HepG2 (cell line): ENCODE measurements at regions not wholly inside any gene's neighbourhood (a gene's known extent, or its start where the extent isn't known, plus 50 kb on each side); places are given as distances from the start of the nearest gene placed in this dataset.

Source experiments
- ATAC-seq: fragments of 200-7000 bp; cut with Tn5 transposase; 3 replicates; pipeline ENCODE4 v1.9.1; 2020; ENCODE audit warnings: mild to moderate bottlenecking, moderate library complexity
- BruUV-seq: library from RNA; stranded (reverse); fragments of 400-500 nt; replicated peaks from 2 replicates; lab custom pipeline; 2021; lab: Mats Ljungman, UMichigan
- CTCF ChIA-PET: fragments of 300-600 bp; formaldehyde crosslinking; extraction: SDS; loops from one replicate; lab custom pipeline; 2021; ENCODE audit warnings: low total read pairs, inconsistent platforms, low intra/inter-chr PET ratio; lab: Yijun Ruan, JAX
- POLR2A ChIA-PET: fragments of 350-600 bp; sonication (Branson Sonifier 250); formaldehyde crosslinking; loops from one replicate; lab custom pipeline; 2020; ENCODE audit warnings: antibody characterized with exemption, inconsistent platforms; lab: Yijun Ruan, JAX
- DNase-seq: peaks from one replicate; pipeline ENCODE4 v3.0.0-alpha.2; 2015; ENCODE audit warnings: low spot score
- FAIRE-seq: peaks from 3 replicates; lab custom pipeline; 2011; peaks lifted over from hg19 to GRCh38; lab: Jason Lieb, UNC
- H2AFZ ChIP-seq: one replicate; pipeline ENCODE4 v1.6.1; 2011; ENCODE audit warnings: low read length, inconsistent platforms
- H3K27ac ChIP-seq: fragments of 300-600 bp; 3 replicates; pipeline ENCODE4 v1.8.0; 2011; ENCODE audit warnings: mixed run types, mild to moderate bottlenecking, mixed read lengths, low read length, inconsistent platforms; ENCODE audit not compliant: insufficient read depth; ENCODE audit errors: extremely low read length
- H3K27me3 ChIP-seq, 2 experiments: fragments of 200-600 bp in 1 of 2; 2 replicates in 1 of 2; 3 replicates in 1 of 2; pipeline versions ENCODE4 v1.6.0 to v1.8.0; 2011; ENCODE audit warnings: low read length in 2 of 2, mild to moderate bottlenecking in 2 of 2, moderate library complexity in 2 of 2, inconsistent platforms in 1 of 2; ENCODE audit not compliant: insufficient read depth in 2 of 2, control insufficient read depth in 1 of 2
- H3K36me3 ChIP-seq, 2 experiments: fragments of 200-600 bp in 1 of 2; replicated peaks in 1 of 2; 2 replicates in 1 of 2; 3 replicates in 1 of 2; pipeline versions ENCODE4 v1.5.1 to v1.8.0; 2011; ENCODE audit warnings: low read length in 2 of 2, inconsistent platforms in 1 of 2; ENCODE audit not compliant: insufficient read depth in 2 of 2, control insufficient read depth in 1 of 2
- H3K4me1 ChIP-seq: 2 replicates; pipeline ENCODE4 v1.5.1; 2012; ENCODE audit warnings: low read length, inconsistent platforms; ENCODE audit not compliant: insufficient read depth
- H3K4me2 ChIP-seq: 2 replicates; pipeline ENCODE4 v1.6.0; 2011; ENCODE audit warnings: low read depth, low read length, inconsistent platforms
- H3K4me3 ChIP-seq, 3 experiments: fragments of 200-600 bp in 1 of 3; sonication (generic), shearing (Covaris generic) in 1 of 3; replicated peaks in 1 of 3; 2 replicates each; pipeline ENCODE4 v1.5.1; 2011 to 2016; ENCODE audit warnings: low read length in 3 of 3, inconsistent platforms in 2 of 3, low read depth in 2 of 3, mild to moderate bottlenecking in 2 of 3, control low read depth in 1 of 3, mixed read lengths in 1 of 3; ENCODE audit not compliant: insufficient read depth in 1 of 3
- H3K79me2 ChIP-seq: one replicate; pipeline ENCODE4 v1.6.1; 2011; ENCODE audit warnings: low read length, inconsistent platforms; ENCODE audit not compliant: insufficient read depth
- H3K9ac ChIP-seq: 2 replicates; pipeline ENCODE4 v1.6.0; 2011; ENCODE audit warnings: mild to moderate bottlenecking, low read depth, low read length, inconsistent platforms; ENCODE audit not compliant: insufficient read depth
- H3K9me3 ChIP-seq: 2 replicates; pipeline ENCODE4 v1.5.1; 2012; ENCODE audit warnings: mild to moderate bottlenecking, low read length
- H4K20me1 ChIP-seq: 2 replicates; pipeline ENCODE4 v1.6.0; 2011; ENCODE audit warnings: inconsistent platforms, mild to moderate bottlenecking, low read length, moderate library complexity; ENCODE audit not compliant: insufficient read depth
- DNMT3B ChIP-seq: conservative IDR thresholded peaks from 2 replicates; pipeline ENCODE4 v1.6.1; 2016; ENCODE audit warnings: missing biosample characterization, control low read depth
- E2F2 ChIP-seq: sonication (generic); formaldehyde crosslinking; IDR thresholded peaks from 2 replicates; pipeline ENCODE4 v1.4.0; 2020; ENCODE audit warnings: missing genetic modification reagents, borderline replicate concordance
- HCFC1 ChIP-seq: fragments of 150-350 bp; IDR thresholded peaks from 2 replicates; pipeline ENCODE4 v1.6.1; 2014; ENCODE audit warnings: low read depth, low read length
- JARID2 ChIP-seq: sonication (generic); formaldehyde crosslinking; IDR thresholded peaks from 2 replicates; pipeline ENCODE4 v1.8.1; 2023; ENCODE audit warnings: missing genetic modification reagents, inconsistent platforms; ENCODE audit not compliant: insufficient replicate concordance
- LCORL ChIP-seq, 2 experiments: fragments of 450-650 bp in 1 of 2; sonication (generic) in 1 of 2; formaldehyde crosslinking in 1 of 2; IDR thresholded peaks; 2 replicates each; pipeline versions ENCODE4 v1.5.0 to v1.6.1; 2017 to 2020; ENCODE audit warnings: antibody characterized with exemption in 1 of 2, missing genetic modification reagents in 1 of 2
- MBNL3 ChIP-seq: fragments of 250-450 bp; sonication (Bioruptor Pico); conservative IDR thresholded peaks from 2 replicates; pipeline ENCODE4 v1.8.0; 2022; ENCODE audit warnings: mild to moderate bottlenecking, inconsistent platforms
- NFKB2 ChIP-seq: sonication (generic); formaldehyde crosslinking; IDR thresholded peaks from 2 replicates; pipeline ENCODE4 v1.4.0; 2020; ENCODE audit warnings: missing genetic modification reagents, borderline replicate concordance
- NKX3-1 ChIP-seq: sonication (generic); formaldehyde crosslinking; IDR thresholded peaks from 2 replicates; pipeline ENCODE4 v1.5.0; 2020; ENCODE audit warnings: missing genetic modification reagents
- PLSCR1 ChIP-seq: sonication (generic); formaldehyde crosslinking; IDR thresholded peaks from 2 replicates; pipeline ENCODE4 v1.5.0; 2020; ENCODE audit warnings: missing genetic modification reagents, mild to moderate bottlenecking, borderline replicate concordance
- SSRP1 ChIP-seq: IDR thresholded peaks from 2 replicates; pipeline ENCODE4 v1.6.1; 2016; ENCODE audit warnings: control low read depth
- TAF1 ChIP-seq: sonication (generic); formaldehyde crosslinking; IDR thresholded peaks from 2 replicates; pipeline ENCODE4 v1.4.0; 2020; ENCODE audit warnings: missing genetic modification reagents
- YY1 ChIP-seq: IDR thresholded peaks from 2 replicates; pipeline ENCODE4 v1.6.1; 2011; ENCODE audit warnings: low read length, low read depth, moderate library complexity, mild to moderate bottlenecking; ENCODE audit not compliant: insufficient read depth, insufficient replicate concordance
- ZNF337 ChIP-seq: sonication (generic); formaldehyde crosslinking; IDR thresholded peaks from 2 replicates; pipeline ENCODE4 v1.5.1; 2020; ENCODE audit warnings: missing genetic modification reagents, low read depth, mild to moderate bottlenecking, borderline replicate concordance
- ZNF530 ChIP-seq: sonication (generic); formaldehyde crosslinking; IDR thresholded peaks from 2 replicates; pipeline ENCODE4 v1.5.0; 2020; ENCODE audit warnings: low read depth, mild to moderate bottlenecking, missing genetic modification reagents
- ZNF546 ChIP-seq: sonication (generic); formaldehyde crosslinking; conservative IDR thresholded peaks from 2 replicates; pipeline ENCODE4 v1.8.1; 2023; ENCODE audit warnings: mild to moderate bottlenecking, missing genetic modification reagents
- WGBS: methylation state at CpG from one replicate; pipeline ENCODE4 v1.1.6; 2017; ENCODE audit warnings: low lambda C conversion rate; 5-methylcytosine and 5-hydroxymethylcytosine counted together
- in situ Hi-C: cut with HindIII; loops from 2 replicates; pipeline ENCODE4 v1.10.0; 2017; ENCODE audit warnings: low pct_unique_long_range_greater_than_20kb; ENCODE audit not compliant: extremely low pct_ligation_motif_present
- intact Hi-C: fragments of 100-400 bp; cut with micrococcal nuclease; formaldehyde crosslinking; loops from one replicate; pipeline ENCODE4 v1.10.0; 2022; ENCODE audit not compliant: unreplicated experiment
- TF ChIP-seq, protein P1 (sequence below): sonication (generic); formaldehyde crosslinking; IDR thresholded peaks from 2 replicates; pipeline ENCODE4 v1.5.0; 2020; ENCODE audit warnings: mild to moderate bottlenecking, missing genetic modification reagents, moderate library complexity
- TF ChIP-seq, protein P2 (sequence below): sonication (generic); formaldehyde crosslinking; IDR thresholded peaks from 2 replicates; pipeline ENCODE4 v1.5.0; 2020; ENCODE audit warnings: missing genetic modification reagents
- TF ChIP-seq, protein P3 (sequence below): conservative IDR thresholded peaks from 2 replicates; pipeline ENCODE4 v1.6.1; 2018; ENCODE audit warnings: missing genetic modification reagents

GRCh38 chr2:126766969-126767296 is 111.0 kb downstream of the GYPC start:
- no peak overlapping the region for H3K4me2 ChIP-seq
- no peak for TF ChIP-seq LCORL (IDR thresholded peaks at IDR 0.05)
- no peak for TF ChIP-seq LCORL (CRISPR knock-in tag; IDR thresholded peaks at IDR 0.05)
- TF ChIP-seq, protein P1, sequence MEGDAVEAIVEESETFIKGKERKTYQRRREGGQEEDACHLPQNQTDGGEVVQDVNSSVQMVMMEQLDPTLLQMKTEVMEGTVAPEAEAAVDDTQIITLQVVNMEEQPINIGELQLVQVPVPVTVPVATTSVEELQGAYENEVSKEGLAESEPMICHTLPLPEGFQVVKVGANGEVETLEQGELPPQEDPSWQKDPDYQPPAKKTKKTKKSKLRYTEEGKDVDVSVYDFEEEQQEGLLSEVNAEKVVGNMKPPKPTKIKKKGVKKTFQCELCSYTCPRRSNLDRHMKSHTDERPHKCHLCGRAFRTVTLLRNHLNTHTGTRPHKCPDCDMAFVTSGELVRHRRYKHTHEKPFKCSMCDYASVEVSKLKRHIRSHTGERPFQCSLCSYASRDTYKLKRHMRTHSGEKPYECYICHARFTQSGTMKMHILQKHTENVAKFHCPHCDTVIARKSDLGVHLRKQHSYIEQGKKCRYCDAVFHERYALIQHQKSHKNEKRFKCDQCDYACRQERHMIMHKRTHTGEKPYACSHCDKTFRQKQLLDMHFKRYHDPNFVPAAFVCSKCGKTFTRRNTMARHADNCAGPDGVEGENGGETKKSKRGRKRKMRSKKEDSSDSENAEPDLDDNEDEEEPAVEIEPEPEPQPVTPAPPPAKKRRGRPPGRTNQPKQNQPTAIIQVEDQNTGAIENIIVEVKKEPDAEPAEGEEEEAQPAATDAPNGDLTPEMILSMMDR (CRISPR knock-in tag) = no peak
- TF ChIP-seq NFKB2 (CRISPR knock-in tag) = no peak
- TF ChIP-seq TAF1 (CRISPR knock-in tag) = no peak
- no peak for TF ChIP-seq DNMT3B (CRISPR knock-in tag)
- TF ChIP-seq, protein P2, sequence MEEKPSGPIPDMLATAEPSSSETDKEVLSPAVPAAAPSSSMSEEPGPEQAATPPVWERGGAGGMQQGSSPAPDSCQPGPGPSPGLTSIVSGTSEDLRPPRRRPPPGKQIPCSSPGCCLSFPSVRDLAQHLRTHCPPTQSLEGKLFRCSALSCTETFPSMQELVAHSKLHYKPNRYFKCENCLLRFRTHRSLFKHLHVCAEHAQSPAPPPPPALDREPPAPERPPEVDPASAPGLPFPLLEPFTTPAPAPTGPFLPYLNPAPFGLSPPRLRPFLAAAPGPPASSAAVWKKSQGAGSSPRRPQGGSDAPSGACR (CRISPR knock-in tag) = no peak
- no peak for TF ChIP-seq ZNF530
- no peak for TF ChIP-seq MBNL3 (CRISPR knock-in tag)
- no peak for TF ChIP-seq SSRP1 (CRISPR knock-in tag)
- TF ChIP-seq PLSCR1 (CRISPR knock-in tag) = no peak
- TF ChIP-seq ZNF546 (CRISPR knock-in tag) = no peak
- no peak for TF ChIP-seq JARID2
- no peak for TF ChIP-seq E2F2 (CRISPR knock-in tag)
- no peak for TF ChIP-seq ZNF337
- no peak for TF ChIP-seq NKX3-1 (CRISPR knock-in tag)
- no peak for TF ChIP-seq YY1
- no peak for TF ChIP-seq HCFC1
- TF ChIP-seq, protein P3, sequence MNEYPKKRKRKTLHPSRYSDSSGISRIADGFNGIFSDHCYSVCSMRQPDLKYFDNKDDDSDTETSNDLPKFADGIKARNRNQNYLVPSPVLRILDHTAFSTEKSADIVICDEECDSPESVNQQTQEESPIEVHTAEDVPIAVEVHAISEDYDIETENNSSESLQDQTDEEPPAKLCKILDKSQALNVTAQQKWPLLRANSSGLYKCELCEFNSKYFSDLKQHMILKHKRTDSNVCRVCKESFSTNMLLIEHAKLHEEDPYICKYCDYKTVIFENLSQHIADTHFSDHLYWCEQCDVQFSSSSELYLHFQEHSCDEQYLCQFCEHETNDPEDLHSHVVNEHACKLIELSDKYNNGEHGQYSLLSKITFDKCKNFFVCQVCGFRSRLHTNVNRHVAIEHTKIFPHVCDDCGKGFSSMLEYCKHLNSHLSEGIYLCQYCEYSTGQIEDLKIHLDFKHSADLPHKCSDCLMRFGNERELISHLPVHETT (CRISPR knock-in tag) = no peak

More at GRCh38 chr2:126766969-126767296, 111.0 kb downstream of the GYPC start:
- Histone ChIP-seq H3K9me3 (no peaks in the 10 kb centered on the region), H3K36me3 (no peaks in the 10 kb centered on the region), H3K27me3 (peaks cover 0 to 38% of the 10 kb centered on the region in 2 experiments; a peak in 3 of 5 replicates), H3K27ac (no peak overlapping the region), H4K20me1 (no peaks in the 10 kb centered on the region), H3K4me3 (no peak overlapping the region), H2AFZ (no peak overlapping the region), H3K79me2 (no peaks in the 10 kb centered on the region), H3K9ac (no peak overlapping the region), H3K4me1 (no peaks in the 10 kb centered on the region)
- intact Hi-C loops (no loop called here), in situ Hi-C loops (loop anchor here (25.0 kb wide), 1 partner anchor 1005 kb away; no protein-coding TSS in a partner anchor)
- ChIA-PET CTCF (no interaction called here), POLR2A (no interaction called here)
- DNase-seq (no peak), ATAC-seq (peak; percentile 39; the same call in 1 of the 3 replicates), FAIRE-seq (no peak)
- WGBS = 5% methylated on average over 7 of the region's 7 CpGs
- BruUV-seq = no TSS peak
